Activated naive CD4-positive, alpha-beta T cell treated with anti-CD3 and anti-CD28 coated beads, Interleukin-2, amount 50 U/mL, for 24 hours (primary cell): ENCODE measurements at regions not wholly inside any gene's neighbourhood (a gene's known extent, or its start where the extent isn't known, plus 50 kb on each side); places are given as distances from the start of the nearest gene placed in this dataset.

Experiments
- H3K27ac Mint-ChIP-seq: one replicate; pipeline ENCODE4 v1.8.0; 2021; ENCODE audit warnings: mild to moderate bottlenecking, mixed read lengths
- H3K27me3 Mint-ChIP-seq: one replicate; pipeline ENCODE4 v1.8.0; 2021; ENCODE audit warnings: mixed read lengths
- H3K36me3 Mint-ChIP-seq: one replicate; pipeline ENCODE4 v1.8.0; 2021; ENCODE audit warnings: mixed read lengths
- H3K4me1 Mint-ChIP-seq: one replicate; pipeline ENCODE4 v1.8.0; 2021; ENCODE audit warnings: mixed read lengths
- H3K4me3 Mint-ChIP-seq: one replicate; pipeline ENCODE4 v1.8.0; 2021; ENCODE audit warnings: mild to moderate bottlenecking, mixed read lengths
- H3K9me3 Mint-ChIP-seq: one replicate; pipeline ENCODE4 v1.8.0; 2021; ENCODE audit warnings: mixed read lengths

DNA sequence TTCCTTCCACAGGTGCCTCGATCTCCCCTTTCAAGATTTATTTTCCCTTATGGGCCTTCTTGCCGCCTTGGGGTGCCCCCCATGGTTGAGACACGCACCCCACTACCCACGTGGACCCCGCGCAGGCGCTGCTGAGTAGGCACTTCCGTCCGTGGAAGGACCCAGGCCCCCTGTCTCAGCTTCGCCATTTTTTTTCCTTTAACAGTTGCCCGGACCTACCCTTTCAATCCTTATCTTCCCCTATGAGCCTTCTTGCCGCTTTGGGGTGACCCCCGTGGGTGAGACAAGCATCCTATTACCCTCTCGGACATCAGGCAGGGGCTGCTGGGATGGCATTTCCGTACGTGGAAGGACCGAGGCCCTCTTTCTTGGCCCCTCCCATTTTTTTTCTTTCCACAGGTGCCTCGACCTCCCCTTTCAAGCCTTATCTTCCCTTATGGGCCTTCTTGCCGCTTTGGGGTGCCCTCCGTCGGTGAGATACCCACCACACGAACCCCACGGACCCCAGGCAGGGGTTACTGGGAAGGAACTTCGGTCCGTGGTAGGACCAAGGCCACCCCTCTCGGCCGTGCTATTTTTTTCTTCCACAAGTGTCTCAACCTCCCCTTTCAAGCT, 268.2 kb downstream of the ALG10 start:
- H3K4me1 Mint-ChIP-seq: no peaks in the 10 kb centered on the region
- H3K27ac Mint-ChIP-seq: no peak overlapping the region
- no peaks in the 10 kb centered on the region for H3K27me3 Mint-ChIP-seq
- H3K9me3 Mint-ChIP-seq: peaks cover 7% of the 10 kb centered on the region
- no peak overlapping the region for H3K4me3 Mint-ChIP-seq
- H3K36me3 Mint-ChIP-seq: no peaks in the 10 kb centered on the region

DNA sequence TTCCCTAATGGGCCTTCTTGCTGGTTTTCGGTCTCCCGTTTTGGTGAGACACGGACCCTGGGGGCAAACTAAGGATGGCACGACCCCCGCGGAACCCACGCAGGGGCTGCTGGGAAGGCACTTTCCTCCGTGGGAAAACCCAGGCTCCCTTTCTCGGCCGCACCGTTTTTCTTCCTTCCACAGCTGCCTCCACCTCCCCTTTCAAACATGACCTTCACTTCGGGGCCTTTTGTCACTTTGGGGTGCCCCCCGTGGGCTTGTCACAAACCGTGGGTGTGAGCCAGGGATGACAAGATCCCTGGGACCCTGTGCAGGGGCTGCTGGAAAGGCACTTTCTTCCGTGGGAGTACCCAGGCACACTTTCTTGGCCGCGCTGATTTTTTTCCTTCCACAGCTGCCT, 268.7 kb downstream of the ALG10 start:
- Mint-ChIP-seq H3K4me3 (no peak overlapping the region), H3K36me3 (no peaks in the 10 kb centered on the region), H3K4me1 (no peaks in the 10 kb centered on the region), H3K27ac (no peak overlapping the region), H3K9me3 (peaks cover 7% of the 10 kb centered on the region), H3K27me3 (no peaks in the 10 kb centered on the region)

GRCh38 chr12:34291426-34291901, 269.2 kb downstream of the ALG10 start:
- H3K9me3 Mint-ChIP-seq: peaks cover 7% of the 10 kb centered on the region
- H3K4me1 Mint-ChIP-seq: no peaks in the 10 kb centered on the region
- no peak overlapping the region for H3K4me3 Mint-ChIP-seq
- no peaks in the 10 kb centered on the region for H3K36me3 Mint-ChIP-seq
- H3K27me3 Mint-ChIP-seq: no peaks in the 10 kb centered on the region
- no peak overlapping the region for H3K27ac Mint-ChIP-seq

DNA sequence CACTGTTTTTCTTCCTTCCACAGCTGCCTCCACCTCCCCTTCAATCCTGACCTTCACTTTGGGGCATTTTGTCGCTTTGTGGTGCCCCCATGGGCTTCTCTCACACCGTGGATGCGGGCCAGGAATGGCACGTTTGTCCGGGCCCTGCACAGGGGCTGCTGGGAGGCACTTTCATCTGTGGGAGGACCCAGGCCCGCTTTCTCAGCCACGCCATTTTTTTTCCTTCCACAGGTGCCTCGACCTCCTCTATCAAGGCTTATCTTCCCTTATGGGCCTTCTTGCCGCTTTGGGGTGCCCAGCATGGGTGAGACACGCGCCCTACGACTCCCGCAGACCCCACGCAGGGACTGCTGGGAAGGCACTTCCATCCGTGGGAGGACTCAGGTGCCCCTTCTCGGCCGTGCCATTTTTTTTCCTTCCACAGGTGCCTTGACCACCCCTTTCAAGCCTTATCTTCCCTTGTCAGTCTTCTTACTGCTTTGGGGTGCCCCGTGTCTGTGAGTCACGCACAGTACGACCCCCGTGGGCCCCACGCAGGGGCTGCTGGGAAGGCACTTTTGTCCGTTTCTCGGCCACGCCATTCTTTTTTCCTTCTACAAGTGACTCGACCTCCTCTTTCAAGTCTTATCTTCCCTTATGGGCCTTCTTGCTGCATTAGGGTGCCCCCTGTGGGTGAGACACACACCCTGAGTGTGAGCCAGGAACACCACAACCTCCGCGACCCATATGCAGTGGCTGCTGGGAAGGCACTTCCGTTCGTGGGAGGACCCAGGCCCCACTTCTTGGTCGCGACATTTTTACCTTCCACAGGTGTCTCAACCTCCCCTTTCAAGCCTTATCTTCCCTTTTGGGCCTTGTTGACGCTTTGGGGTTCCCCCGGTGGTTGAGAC, 270.7 kb downstream of the ALG10 start:
- H3K27me3 Mint-ChIP-seq: no peaks in the 10 kb centered on the region
- no peaks in the 10 kb centered on the region for H3K4me1 Mint-ChIP-seq
- peaks cover 7% of the 10 kb centered on the region for H3K9me3 Mint-ChIP-seq
- no peak overlapping the region for H3K27ac Mint-ChIP-seq
- no peak overlapping the region for H3K4me3 Mint-ChIP-seq
- peaks cover 2% of the 10 kb centered on the region for H3K36me3 Mint-ChIP-seq

GRCh38 chr12:34294137-34294536, 271.8 kb downstream of the ALG10 start:
- Mint-ChIP-seq H3K27me3 (no peaks in the 10 kb centered on the region), H3K9me3 (peaks cover 7% of the 10 kb centered on the region), H3K27ac (no peak overlapping the region), H3K4me1 (no peaks in the 10 kb centered on the region), H3K4me3 (no peak overlapping the region), H3K36me3 (peaks cover 2% of the 10 kb centered on the region)

- H3K9me3 Mint-ChIP-seq: peaks cover 9% of the 10 kb centered on the region
These were observed 272.5 kb downstream of the ALG10 start for GRCh38 chr12:34294671-34295365.

GRCh38 chr12:34295366-34296142, 273.3 kb downstream of the ALG10 start:
- peaks cover 16% of the 10 kb centered on the region for H3K9me3 Mint-ChIP-seq
- H3K4me3 Mint-ChIP-seq: no peak overlapping the region
- H3K4me1 Mint-ChIP-seq: no peaks in the 10 kb centered on the region
- peaks cover 5% of the 10 kb centered on the region for H3K36me3 Mint-ChIP-seq
- H3K27me3 Mint-ChIP-seq: no peaks in the 10 kb centered on the region
- no peak overlapping the region for H3K27ac Mint-ChIP-seq

More at GRCh38 chr12:34294671-34295365, 272.5 kb downstream of the ALG10 start:
- no peaks in the 10 kb centered on the region for H3K4me1 Mint-ChIP-seq
- no peaks in the 10 kb centered on the region for H3K27me3 Mint-ChIP-seq
- peaks cover 2% of the 10 kb centered on the region for H3K36me3 Mint-ChIP-seq
- H3K4me3 Mint-ChIP-seq: no peak overlapping the region
- no peak overlapping the region for H3K27ac Mint-ChIP-seq

GRCh38 chr12:34296143-34297041, 274.1 kb downstream of the ALG10 start:
- peaks cover 18% of the 10 kb centered on the region for H3K9me3 Mint-ChIP-seq
- peaks cover 7% of the 10 kb centered on the region for H3K36me3 Mint-ChIP-seq
- H3K4me3 Mint-ChIP-seq: no peak overlapping the region
- no peaks in the 10 kb centered on the region for H3K27me3 Mint-ChIP-seq
- H3K4me1 Mint-ChIP-seq: no peaks in the 10 kb centered on the region
- H3K27ac Mint-ChIP-seq: no peak overlapping the region

DNA sequence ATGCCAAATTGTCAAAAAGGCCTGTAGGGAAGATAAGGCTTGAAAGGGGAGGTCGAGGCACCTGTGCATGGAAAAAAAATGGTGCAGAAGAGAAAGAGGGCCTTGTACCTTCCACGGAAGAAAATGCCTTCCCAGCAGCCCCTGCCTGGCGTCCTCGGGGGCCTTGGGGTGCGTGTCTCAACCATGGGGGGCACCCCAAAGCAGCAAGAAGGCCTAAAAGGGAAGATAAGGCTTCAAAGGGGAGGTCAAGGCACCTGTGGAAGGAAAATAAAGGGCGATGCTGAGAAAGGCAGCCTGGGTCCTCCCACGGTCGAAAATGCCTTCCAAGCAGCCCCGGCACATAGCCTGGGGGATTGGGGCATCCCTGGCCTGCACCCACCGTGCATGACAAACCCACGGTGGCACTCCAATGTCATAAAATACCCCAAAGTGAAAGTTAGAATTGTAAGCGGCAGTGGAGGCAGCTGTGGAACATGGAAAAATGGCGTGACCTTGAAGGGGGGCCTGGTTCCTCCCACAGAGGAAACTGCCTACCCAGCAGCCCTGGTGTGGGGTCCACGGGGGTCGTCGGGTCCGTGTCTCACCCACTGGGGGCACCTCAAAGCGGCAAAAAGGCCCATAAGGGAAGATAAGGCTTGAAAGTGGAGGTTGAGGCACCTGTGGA, 275.0 kb downstream of the ALG10 start:
- H3K9me3 Mint-ChIP-seq: peaks cover 18% of the 10 kb centered on the region
- H3K36me3 Mint-ChIP-seq: peaks cover 7% of the 10 kb centered on the region
- H3K4me1 Mint-ChIP-seq: no peaks in the 10 kb centered on the region
- no peak overlapping the region for H3K27ac Mint-ChIP-seq
- H3K4me3 Mint-ChIP-seq: no peak overlapping the region
- H3K27me3 Mint-ChIP-seq: no peaks in the 10 kb centered on the region

DNA sequence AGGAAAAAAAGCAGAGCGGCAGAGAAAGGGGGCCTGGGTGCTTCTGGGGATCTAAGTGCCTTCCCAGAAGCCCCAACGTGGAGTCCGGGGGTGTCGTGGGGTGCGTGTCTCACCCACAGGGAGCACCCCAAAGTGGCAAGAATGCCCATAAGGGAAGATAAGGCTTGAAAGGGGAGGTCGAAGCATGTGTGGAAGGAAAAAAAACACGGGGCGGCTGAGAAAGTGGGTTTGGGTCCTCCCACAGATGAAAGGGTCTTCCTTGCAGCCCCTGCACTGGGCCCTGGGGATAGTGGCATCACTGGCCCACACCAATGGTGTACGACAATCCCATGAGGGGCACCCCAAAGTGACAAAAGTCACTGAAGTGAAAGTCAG, 275.5 kb downstream of the ALG10 start:
- H3K27me3 Mint-ChIP-seq: no peaks in the 10 kb centered on the region
- peaks cover 18% of the 10 kb centered on the region for H3K9me3 Mint-ChIP-seq
- no peak overlapping the region for H3K27ac Mint-ChIP-seq
- no peaks in the 10 kb centered on the region for H3K4me1 Mint-ChIP-seq
- H3K4me3 Mint-ChIP-seq: no peak overlapping the region
- H3K36me3 Mint-ChIP-seq: peaks cover 7% of the 10 kb centered on the region

DNA sequence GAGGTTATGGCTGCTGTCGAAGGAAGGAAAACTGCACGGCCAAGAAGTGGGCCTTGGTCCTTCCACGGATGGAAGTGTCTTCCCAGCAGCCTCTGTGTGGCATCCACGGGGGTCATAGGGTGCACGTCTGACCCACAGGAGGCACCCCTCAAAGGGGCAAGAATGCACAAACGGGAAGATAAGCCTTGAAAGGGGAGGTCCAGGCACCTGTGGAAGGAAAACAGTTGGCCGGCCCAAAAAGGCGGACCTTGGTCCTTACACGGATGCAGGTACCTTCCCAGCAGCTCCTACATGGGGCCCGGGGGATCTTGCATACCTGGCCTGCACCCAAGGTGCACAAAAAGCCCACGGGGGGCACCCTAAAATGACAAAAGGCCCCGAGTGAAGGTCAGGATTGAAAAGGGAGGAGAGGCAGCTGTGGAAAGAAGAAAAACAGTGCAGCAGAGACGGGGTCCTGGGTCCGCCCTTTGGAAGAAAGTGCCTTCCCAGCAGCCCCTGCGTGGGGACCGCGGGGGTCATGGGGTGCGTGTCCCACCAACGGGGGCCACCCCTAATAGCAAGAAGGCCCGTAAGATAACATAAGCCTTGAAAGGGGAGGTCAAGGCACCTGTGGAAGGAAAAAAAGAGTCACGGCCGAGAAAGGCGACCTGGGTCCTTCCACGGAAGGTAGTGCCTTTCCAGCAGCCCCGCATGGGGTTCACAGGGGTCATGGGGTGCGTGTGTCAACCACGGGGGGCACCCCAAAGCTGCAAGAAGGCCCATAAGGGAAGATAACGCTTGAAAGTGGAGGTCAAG, 276.1 kb downstream of the ALG10 start:
- Mint-ChIP-seq H3K36me3 (peaks cover 7% of the 10 kb centered on the region), H3K27me3 (no peaks in the 10 kb centered on the region), H3K27ac (no peak overlapping the region), H3K4me1 (no peaks in the 10 kb centered on the region), H3K9me3 (peaks cover 12% of the 10 kb centered on the region), H3K4me3 (no peak overlapping the region)

DNA sequence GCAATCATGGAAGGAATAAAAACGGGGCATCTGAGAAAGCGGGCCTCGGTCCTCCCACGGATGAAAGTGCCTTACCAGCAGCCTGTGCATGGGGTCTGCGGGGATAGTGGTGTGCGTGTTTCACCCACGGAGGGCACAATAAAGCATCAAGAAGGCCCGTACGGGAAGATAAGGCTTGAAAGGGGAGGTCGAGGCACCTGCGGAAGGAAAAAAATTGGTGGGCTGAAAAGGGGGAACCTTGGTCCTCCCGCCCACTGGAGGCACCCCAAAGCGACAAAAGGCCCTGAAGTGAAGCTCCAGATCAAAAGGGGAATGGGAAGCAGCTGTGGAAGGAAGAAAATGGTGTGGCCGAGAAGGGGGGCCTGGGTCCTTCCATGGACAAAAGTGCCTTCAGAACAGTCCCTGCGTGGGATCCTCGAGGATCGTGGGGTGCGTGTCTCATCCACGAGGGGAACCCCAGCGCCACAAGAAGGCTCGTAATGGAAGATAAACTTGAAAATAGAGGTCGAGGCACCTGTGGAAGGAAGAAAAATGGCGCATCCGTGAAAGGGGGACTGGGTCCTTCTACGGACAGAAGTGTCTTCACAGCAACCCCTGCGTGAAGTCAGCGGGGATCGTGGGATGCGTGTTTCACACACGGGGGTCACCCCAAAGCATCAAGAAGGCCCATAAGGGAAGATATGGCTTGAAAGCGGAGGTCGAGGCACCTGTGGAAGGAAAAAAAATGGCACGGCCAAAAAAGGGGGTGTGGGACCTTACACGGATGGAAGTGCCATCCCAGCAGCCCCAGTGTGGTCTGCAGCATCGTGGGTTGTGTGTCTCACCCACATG, 276.9 kb downstream of the ALG10 start:
- H3K4me1 Mint-ChIP-seq: no peaks in the 10 kb centered on the region
- H3K27ac Mint-ChIP-seq: no peak overlapping the region
- peaks cover 17% of the 10 kb centered on the region for H3K9me3 Mint-ChIP-seq
- H3K36me3 Mint-ChIP-seq: peaks cover 7% of the 10 kb centered on the region
- no peaks in the 10 kb centered on the region for H3K27me3 Mint-ChIP-seq
- H3K4me3 Mint-ChIP-seq: no peak overlapping the region

- H3K9me3 Mint-ChIP-seq: peaks cover 17% of the 10 kb centered on the region
- H3K27ac Mint-ChIP-seq: no peak overlapping the region
- H3K4me1 Mint-ChIP-seq: no peaks in the 10 kb centered on the region
- no peak overlapping the region for H3K4me3 Mint-ChIP-seq
- H3K36me3 Mint-ChIP-seq: peaks cover 7% of the 10 kb centered on the region
- no peaks in the 10 kb centered on the region for H3K27me3 Mint-ChIP-seq
These were observed 277.5 kb downstream of the ALG10 start for GRCh38 chr12:34299802-34300193.
